K562 (cell line): ENCODE measurements at regions not wholly inside any gene's neighbourhood (a gene's known extent, or its start where the extent isn't known, plus 50 kb on each side); places are given as distances from the start of the nearest gene placed in this dataset.

Experiments used
- CEBPG ChIP-seq, 3 experiments: fragments of 200-800 bp in 1 of 3; sonication (Bioruptor generic) in 1 of 3; sonication (generic) in 1 of 3; formaldehyde crosslinking in 1 of 3; IDR thresholded peaks in 2 of 3; conservative IDR thresholded peaks in 1 of 3; 2 replicates each; pipeline versions ENCODE4 v1.6.1 to v1.8.0; 2016 to 2022; ENCODE audit warnings: missing compliant biosample characterization in 2 of 3, missing genetic modification characterization in 2 of 3, mild to moderate bottlenecking in 1 of 3, missing genetic modification reagents in 1 of 3
- GATAD2A ChIP-seq: fragments of 450-650 bp; IDR thresholded peaks from 2 replicates; pipeline ENCODE4 v1.6.1; 2017
- IRF2 ChIP-seq: sonication (generic); formaldehyde crosslinking; IDR thresholded peaks from 2 replicates; pipeline ENCODE4 v1.8.1; 2022; ENCODE audit warnings: mild to moderate bottlenecking, missing genetic modification reagents
- L3MBTL2 ChIP-seq: fragments of 450-650 bp; IDR thresholded peaks from 2 replicates; pipeline ENCODE4 v1.6.1; 2016; ENCODE audit warnings: mild to moderate bottlenecking, moderate library complexity
- RBFOX2 ChIP-seq: fragments of 200-400 bp; formaldehyde crosslinking; IDR thresholded peaks from 2 replicates; pipeline ENCODE4 v1.6.1; 2017; ENCODE audit warnings: low read depth, mild to moderate bottlenecking, low read length, moderate library complexity
- TAF1 ChIP-seq: IDR thresholded peaks from 2 replicates; pipeline ENCODE4 v1.6.1; 2011; ENCODE audit warnings: mild to moderate bottlenecking, low read length, moderate library complexity; ENCODE audit not compliant: insufficient read depth, control insufficient read depth, severe bottlenecking; ENCODE audit errors: extremely low read depth
- THRAP3 ChIP-seq: fragments of 450-650 bp; IDR thresholded peaks from 2 replicates; pipeline ENCODE4 v1.6.1; 2016; ENCODE audit warnings: mild to moderate bottlenecking, inconsistent platforms, borderline replicate concordance
- XRCC4 ChIP-seq: IDR thresholded peaks from one replicate; pipeline ENCODE4 v1.6.1; 2011; ENCODE audit not compliant: insufficient read depth, insufficient read length; ENCODE audit errors: extremely low read depth
- ZNF316 ChIP-seq: fragments of 450-650 bp; IDR thresholded peaks from 2 replicates; pipeline ENCODE4 v1.6.1; 2016
- TF ChIP-seq, protein P1 (sequence below): sonication (generic); IDR thresholded peaks from 2 replicates; pipeline ENCODE4 v1.6.1; 2016
- TF ChIP-seq, protein P2 (sequence below): sonication (generic); formaldehyde crosslinking; IDR thresholded peaks from 2 replicates; pipeline ENCODE4 v1.8.0; 2023; ENCODE audit warnings: mild to moderate bottlenecking, missing genetic modification reagents
- TF ChIP-seq, protein P3 (sequence below): fragments of 450-650 bp; formaldehyde crosslinking; IDR thresholded peaks from 2 replicates; pipeline ENCODE4 v1.4.0; 2020; ENCODE audit warnings: mild to moderate bottlenecking, moderate library complexity
- TF ChIP-seq, protein P4 (sequence below): sonication (generic); formaldehyde crosslinking; IDR thresholded peaks from 2 replicates; pipeline ENCODE4 v1.5.0; 2020; ENCODE audit warnings: missing genetic modification reagents
- TF ChIP-seq, protein P5 (sequence below): sonication (generic); formaldehyde crosslinking; IDR thresholded peaks from 2 replicates; pipeline ENCODE4 v1.8.1; 2023; ENCODE audit warnings: mild to moderate bottlenecking, missing genetic modification reagents

DNA sequence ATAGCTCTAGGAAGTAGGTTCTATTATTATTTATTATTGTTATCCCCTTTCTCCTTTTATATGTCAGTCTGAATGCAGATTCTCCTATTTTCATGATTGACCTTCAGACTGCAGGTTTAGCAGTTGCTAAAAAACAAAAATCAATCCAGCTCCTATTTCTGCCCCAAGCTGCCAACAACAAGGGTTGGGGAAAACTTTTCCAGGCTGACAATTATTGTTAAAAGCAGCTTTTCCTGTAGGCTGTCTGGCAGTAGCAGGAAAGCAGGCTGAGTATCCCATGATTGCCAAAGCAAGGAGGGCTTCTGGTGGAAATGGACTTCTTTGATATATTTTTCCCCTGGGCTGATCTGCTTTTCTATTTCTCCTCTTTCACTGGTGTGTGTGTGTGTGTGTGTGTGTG lies 78.0 kb upstream of the CTLA4 start (continued):
- TF ChIP-seq, protein P1, sequence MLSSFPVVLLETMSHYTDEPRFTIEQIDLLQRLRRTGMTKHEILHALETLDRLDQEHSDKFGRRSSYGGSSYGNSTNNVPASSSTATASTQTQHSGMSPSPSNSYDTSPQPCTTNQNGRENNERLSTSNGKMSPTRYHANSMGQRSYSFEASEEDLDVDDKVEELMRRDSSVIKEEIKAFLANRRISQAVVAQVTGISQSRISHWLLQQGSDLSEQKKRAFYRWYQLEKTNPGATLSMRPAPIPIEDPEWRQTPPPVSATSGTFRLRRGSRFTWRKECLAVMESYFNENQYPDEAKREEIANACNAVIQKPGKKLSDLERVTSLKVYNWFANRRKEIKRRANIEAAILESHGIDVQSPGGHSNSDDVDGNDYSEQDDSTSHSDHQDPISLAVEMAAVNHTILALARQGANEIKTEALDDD: no peak
- TF ChIP-seq TAF1 (no peak), CEBPG (CRISPR knock-in tag; IDR thresholded peaks at IDR 0.05) (no peak), CEBPG (tag; conservative IDR thresholded peaks at IDR 0.05 in 1 of 2, IDR thresholded peaks at IDR 0.05 in 1 of 2) (no peak), ZNF316 (no peak), L3MBTL2 (no peak), IRF2 (CRISPR knock-in tag) (no peak), GATAD2A (no peak), THRAP3 (no peak), RBFOX2 (no peak), XRCC4 (no peak)
- TF ChIP-seq, protein P2, sequence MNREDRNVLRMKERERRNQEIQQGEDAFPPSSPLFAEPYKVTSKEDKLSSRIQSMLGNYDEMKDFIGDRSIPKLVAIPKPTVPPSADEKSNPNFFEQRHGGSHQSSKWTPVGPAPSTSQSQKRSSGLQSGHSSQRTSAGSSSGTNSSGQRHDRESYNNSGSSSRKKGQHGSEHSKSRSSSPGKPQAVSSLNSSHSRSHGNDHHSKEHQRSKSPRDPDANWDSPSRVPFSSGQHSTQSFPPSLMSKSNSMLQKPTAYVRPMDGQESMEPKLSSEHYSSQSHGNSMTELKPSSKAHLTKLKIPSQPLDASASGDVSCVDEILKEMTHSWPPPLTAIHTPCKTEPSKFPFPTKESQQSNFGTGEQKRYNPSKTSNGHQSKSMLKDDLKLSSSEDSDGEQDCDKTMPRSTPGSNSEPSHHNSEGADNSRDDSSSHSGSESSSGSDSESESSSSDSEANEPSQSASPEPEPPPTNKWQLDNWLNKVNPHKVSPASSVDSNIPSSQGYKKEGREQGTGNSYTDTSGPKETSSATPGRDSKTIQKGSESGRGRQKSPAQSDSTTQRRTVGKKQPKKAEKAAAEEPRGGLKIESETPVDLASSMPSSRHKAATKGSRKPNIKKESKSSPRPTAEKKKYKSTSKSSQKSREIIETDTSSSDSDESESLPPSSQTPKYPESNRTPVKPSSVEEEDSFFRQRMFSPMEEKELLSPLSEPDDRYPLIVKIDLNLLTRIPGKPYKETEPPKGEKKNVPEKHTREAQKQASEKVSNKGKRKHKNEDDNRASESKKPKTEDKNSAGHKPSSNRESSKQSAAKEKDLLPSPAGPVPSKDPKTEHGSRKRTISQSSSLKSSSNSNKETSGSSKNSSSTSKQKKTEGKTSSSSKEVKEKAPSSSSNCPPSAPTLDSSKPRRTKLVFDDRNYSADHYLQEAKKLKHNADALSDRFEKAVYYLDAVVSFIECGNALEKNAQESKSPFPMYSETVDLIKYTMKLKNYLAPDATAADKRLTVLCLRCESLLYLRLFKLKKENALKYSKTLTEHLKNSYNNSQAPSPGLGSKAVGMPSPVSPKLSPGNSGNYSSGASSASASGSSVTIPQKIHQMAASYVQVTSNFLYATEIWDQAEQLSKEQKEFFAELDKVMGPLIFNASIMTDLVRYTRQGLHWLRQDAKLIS (CRISPR knock-in tag): no peak
- TF ChIP-seq, protein P3, sequence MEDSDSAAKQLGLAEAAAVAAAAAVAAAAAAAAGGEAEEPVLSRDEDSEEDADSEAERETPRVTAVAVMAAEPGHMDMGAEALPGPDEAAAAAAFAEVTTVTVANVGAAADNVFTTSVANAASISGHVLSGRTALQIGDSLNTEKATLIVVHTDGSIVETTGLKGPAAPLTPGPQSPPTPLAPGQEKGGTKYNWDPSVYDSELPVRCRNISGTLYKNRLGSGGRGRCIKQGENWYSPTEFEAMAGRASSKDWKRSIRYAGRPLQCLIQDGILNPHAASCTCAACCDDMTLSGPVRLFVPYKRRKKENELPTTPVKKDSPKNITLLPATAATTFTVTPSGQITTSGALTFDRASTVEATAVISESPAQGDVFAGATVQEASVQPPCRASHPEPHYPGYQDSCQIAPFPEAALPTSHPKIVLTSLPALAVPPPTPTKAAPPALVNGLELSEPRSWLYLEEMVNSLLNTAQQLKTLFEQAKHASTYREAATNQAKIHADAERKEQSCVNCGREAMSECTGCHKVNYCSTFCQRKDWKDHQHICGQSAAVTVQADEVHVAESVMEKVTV: no peak
- TF ChIP-seq, protein P4, sequence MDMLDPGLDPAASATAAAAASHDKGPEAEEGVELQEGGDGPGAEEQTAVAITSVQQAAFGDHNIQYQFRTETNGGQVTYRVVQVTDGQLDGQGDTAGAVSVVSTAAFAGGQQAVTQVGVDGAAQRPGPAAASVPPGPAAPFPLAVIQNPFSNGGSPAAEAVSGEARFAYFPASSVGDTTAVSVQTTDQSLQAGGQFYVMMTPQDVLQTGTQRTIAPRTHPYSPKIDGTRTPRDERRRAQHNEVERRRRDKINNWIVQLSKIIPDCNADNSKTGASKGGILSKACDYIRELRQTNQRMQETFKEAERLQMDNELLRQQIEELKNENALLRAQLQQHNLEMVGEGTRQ: no peak
- TF ChIP-seq, protein P5, sequence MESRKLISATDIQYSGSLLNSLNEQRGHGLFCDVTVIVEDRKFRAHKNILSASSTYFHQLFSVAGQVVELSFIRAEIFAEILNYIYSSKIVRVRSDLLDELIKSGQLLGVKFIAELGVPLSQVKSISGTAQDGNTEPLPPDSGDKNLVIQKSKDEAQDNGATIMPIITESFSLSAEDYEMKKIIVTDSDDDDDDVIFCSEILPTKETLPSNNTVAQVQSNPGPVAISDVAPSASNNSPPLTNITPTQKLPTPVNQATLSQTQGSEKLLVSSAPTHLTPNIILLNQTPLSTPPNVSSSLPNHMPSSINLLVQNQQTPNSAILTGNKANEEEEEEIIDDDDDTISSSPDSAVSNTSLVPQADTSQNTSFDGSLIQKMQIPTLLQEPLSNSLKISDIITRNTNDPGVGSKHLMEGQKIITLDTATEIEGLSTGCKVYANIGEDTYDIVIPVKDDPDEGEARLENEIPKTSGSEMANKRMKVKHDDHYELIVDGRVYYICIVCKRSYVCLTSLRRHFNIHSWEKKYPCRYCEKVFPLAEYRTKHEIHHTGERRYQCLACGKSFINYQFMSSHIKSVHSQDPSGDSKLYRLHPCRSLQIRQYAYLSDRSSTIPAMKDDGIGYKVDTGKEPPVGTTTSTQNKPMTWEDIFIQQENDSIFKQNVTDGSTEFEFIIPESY (CRISPR knock-in tag): no peak
